OCI-LY7 (cell line): ENCODE measurements at regions not wholly inside any gene's neighbourhood (a gene's known extent, or its start where the extent isn't known, plus 50 kb on each side); places are given as distances from the start of the nearest gene placed in this dataset.

Experiments
- BruUV-seq: library from RNA; stranded (reverse); fragments of 400-500 nt; replicated peaks from 2 replicates; lab custom pipeline; 2021; lab: Mats Ljungman, UMichigan
- CTCF ChIA-PET: fragments of 300-600 bp; sonication (Branson Sonifier 250); formaldehyde crosslinking; loops from one replicate; lab custom pipeline; 2022; ENCODE audit warnings: antibody characterized with exemption; ENCODE audit not compliant: unreplicated experiment; lab: Charles Lee
- POLR2A ChIA-PET: fragments of 300-600 bp; sonication (Branson Sonifier 250); formaldehyde crosslinking; loops from one replicate; lab custom pipeline; 2022; ENCODE audit warnings: antibody characterized with exemption; lab: Charles Lee
- DNase-seq: peaks from one replicate; pipeline ENCODE4 v3.0.0-alpha.2; 2015; ENCODE audit warnings: low spot score
- H2AFZ ChIP-seq: fragments of 200-600 bp; sonication (generic), shearing (Covaris generic); 2 replicates; pipeline ENCODE4 v1.6.1; 2014; ENCODE audit warnings: mild to moderate bottlenecking, antibody characterized with exemption, low read length, moderate library complexity
- H3K27ac ChIP-seq: fragments of 200-600 bp; sonication (generic); 2 replicates; pipeline ENCODE4 v1.5.1; 2014; ENCODE audit warnings: mixed run types, low read depth, mild to moderate bottlenecking, moderate library complexity, low read length, inconsistent platforms; ENCODE audit not compliant: poor library complexity, severe bottlenecking
- H3K36me3 ChIP-seq: fragments of 200-600 bp; sonication (generic); 2 replicates; pipeline ENCODE4 v1.6.1; 2014; ENCODE audit warnings: mild to moderate bottlenecking, antibody characterized with exemption, low read length, moderate library complexity, mixed read lengths; ENCODE audit not compliant: insufficient read depth
- H3K4me1 ChIP-seq: fragments of 200-600 bp; sonication (generic); 2 replicates; pipeline ENCODE4 v1.5.1; 2014; ENCODE audit warnings: mild to moderate bottlenecking, low read length; ENCODE audit not compliant: insufficient read depth, poor library complexity, severe bottlenecking
- H3K4me2 ChIP-seq: fragments of 200-600 bp; sonication (generic); 2 replicates; pipeline ENCODE4 v1.6.1; 2014; ENCODE audit warnings: mild to moderate bottlenecking, low read length
- H3K4me3 ChIP-seq: fragments of 200-600 bp; sonication (generic); 2 replicates; pipeline ENCODE4 v1.5.1; 2014; ENCODE audit warnings: mild to moderate bottlenecking, low read depth, low read length; ENCODE audit not compliant: poor library complexity, severe bottlenecking
- H3K79me2 ChIP-seq: fragments of 200-600 bp; sonication (generic); 2 replicates; pipeline ENCODE4 v1.6.1; 2016; ENCODE audit warnings: low read depth, mild to moderate bottlenecking, low read length, moderate library complexity, mixed read lengths; ENCODE audit not compliant: insufficient read depth
- H3K9me2 ChIP-seq: fragments of 200-600 bp; sonication (generic); 2 replicates; pipeline ENCODE4 v1.6.1; 2016; ENCODE audit warnings: mild to moderate bottlenecking, low read length, mixed read lengths; ENCODE audit not compliant: insufficient read depth
- H3K9me3 ChIP-seq: fragments of 200-600 bp; sonication (generic); 2 replicates; pipeline ENCODE4 v1.6.1; 2014; ENCODE audit warnings: mild to moderate bottlenecking, mixed run types, low read length, mixed read lengths
- H4K20me1 ChIP-seq: fragments of 200-600 bp; sonication (generic); 2 replicates; pipeline ENCODE4 v1.6.1; 2014; ENCODE audit warnings: mild to moderate bottlenecking, antibody characterized with exemption, low read length, moderate library complexity, mixed read lengths; ENCODE audit not compliant: insufficient read depth
- EZH2phosphoT487 ChIP-seq: fragments of 200-600 bp; sonication (generic); IDR thresholded peaks from 2 replicates; pipeline ENCODE4 v1.6.1; 2018; ENCODE audit warnings: low read depth, borderline replicate concordance, mild to moderate bottlenecking, mixed run types, antibody characterized with exemption, low read length, moderate library complexity, mixed read lengths
- intact Hi-C: fragments of 100-400 bp; cut with micrococcal nuclease; formaldehyde crosslinking; loops from one replicate; pipeline ENCODE4 v1.10.0; 2022; ENCODE audit not compliant: unreplicated experiment
- TF ChIP-seq, protein P1 (sequence below): fragments of 200-600 bp; sonication (generic); conservative IDR thresholded peaks from 2 replicates; pipeline ENCODE4 v1.5.1; 2014; ENCODE audit warnings: mild to moderate bottlenecking, antibody characterized with exemption, low read length, moderate library complexity, mixed read lengths

DNA sequence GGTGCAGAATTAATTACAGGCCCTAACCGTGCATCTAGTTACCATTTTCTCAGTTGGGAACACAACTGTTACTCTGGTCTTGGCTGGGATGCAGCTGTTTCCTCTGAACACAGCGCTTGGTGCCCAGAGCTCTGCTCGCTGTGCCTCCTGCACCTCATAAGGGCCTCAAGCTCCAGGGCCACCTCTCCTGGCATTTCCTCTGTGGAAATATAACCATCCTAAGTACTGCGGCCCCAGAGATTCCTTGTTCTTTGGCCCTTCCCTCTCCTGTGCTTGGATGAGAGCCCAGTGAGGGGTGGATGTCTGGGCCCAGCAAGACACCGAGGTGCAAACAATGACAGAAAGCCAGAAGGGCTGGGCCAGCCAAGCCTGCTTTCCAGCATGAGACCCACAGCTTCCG lies 169.9 kb upstream of the CST7 start:
- no peak overlapping the region for H3K4me3 ChIP-seq
- H3K9me3 ChIP-seq: peaks cover 4% of the 10 kb centered on the region; the same call in 1 of the 2 replicates
- H3K27ac ChIP-seq: no peak overlapping the region
- H3K4me2 ChIP-seq: no peak overlapping the region
- no peak for TF ChIP-seq EZH2phosphoT487
- TF ChIP-seq, protein P1, sequence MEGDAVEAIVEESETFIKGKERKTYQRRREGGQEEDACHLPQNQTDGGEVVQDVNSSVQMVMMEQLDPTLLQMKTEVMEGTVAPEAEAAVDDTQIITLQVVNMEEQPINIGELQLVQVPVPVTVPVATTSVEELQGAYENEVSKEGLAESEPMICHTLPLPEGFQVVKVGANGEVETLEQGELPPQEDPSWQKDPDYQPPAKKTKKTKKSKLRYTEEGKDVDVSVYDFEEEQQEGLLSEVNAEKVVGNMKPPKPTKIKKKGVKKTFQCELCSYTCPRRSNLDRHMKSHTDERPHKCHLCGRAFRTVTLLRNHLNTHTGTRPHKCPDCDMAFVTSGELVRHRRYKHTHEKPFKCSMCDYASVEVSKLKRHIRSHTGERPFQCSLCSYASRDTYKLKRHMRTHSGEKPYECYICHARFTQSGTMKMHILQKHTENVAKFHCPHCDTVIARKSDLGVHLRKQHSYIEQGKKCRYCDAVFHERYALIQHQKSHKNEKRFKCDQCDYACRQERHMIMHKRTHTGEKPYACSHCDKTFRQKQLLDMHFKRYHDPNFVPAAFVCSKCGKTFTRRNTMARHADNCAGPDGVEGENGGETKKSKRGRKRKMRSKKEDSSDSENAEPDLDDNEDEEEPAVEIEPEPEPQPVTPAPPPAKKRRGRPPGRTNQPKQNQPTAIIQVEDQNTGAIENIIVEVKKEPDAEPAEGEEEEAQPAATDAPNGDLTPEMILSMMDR: no peak
- H2AFZ ChIP-seq: no peak overlapping the region
- no peaks in the 10 kb centered on the region for H4K20me1 ChIP-seq
- ChIA-PET CTCF (interaction anchor here (0.5 kb wide), 1 partner anchor 274 kb away, joined by 3 read pairs; no protein-coding TSS in a partner anchor), POLR2A (no interaction called here)
- no peaks in the 10 kb centered on the region for H3K4me1 ChIP-seq
- no TSS peak for BruUV-seq
- H3K9me2 ChIP-seq: no peaks in the 10 kb centered on the region
- no peaks in the 10 kb centered on the region for H3K36me3 ChIP-seq
- intact Hi-C loops: no loop called here
- no peak for DNase-seq
- H3K79me2 ChIP-seq: no peaks in the 10 kb centered on the region

DNA sequence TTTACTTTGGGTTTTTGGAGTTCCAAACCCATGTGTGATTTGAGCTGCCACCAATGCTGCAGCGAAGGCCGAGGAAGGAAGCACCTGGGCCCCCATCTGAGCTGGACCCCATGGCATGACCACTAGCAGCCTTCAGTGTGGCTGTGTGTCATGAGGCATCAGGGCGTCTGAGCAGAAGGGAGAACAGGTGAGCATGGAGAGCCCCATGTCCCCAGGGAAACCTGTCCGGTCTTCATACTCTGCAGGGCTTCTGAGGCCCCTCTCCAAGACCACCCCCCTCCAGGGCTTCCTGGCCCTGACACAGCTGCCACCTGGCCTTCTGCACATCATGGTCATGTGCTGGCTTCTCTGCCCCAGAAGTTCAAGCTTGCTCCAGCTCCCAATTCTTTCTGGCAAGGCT lies 169.1 kb upstream of the CST7 start:
- H3K4me1 ChIP-seq: peaks cover 6% of the 10 kb centered on the region
- no peaks in the 10 kb centered on the region for H3K36me3 ChIP-seq
- no peak overlapping the region for H3K4me2 ChIP-seq
- no peak overlapping the region for H3K27ac ChIP-seq
- no TSS peak for BruUV-seq
- H4K20me1 ChIP-seq: no peaks in the 10 kb centered on the region
- no peak overlapping the region for H2AFZ ChIP-seq
- H3K9me3 ChIP-seq: peaks cover 4% of the 10 kb centered on the region; the same call in 1 of the 2 replicates
- no peaks in the 10 kb centered on the region for H3K9me2 ChIP-seq
- H3K4me3 ChIP-seq: no peak overlapping the region
- no peaks in the 10 kb centered on the region for H3K79me2 ChIP-seq
- intact Hi-C loops: loop anchor here (5.0 to 10.0 kb wide), 2 partner anchors 83 to 245 kb away; no protein-coding TSS in a partner anchor
- no peak for TF ChIP-seq EZH2phosphoT487
- TF ChIP-seq, protein P1: no peak
- ChIA-PET POLR2A (interaction anchor here (0.5 to 0.6 kb wide), 2 partner anchors 175 to 385 kb away, joined by 3 to 4 read pairs; no protein-coding TSS in a partner anchor), CTCF (no interaction called here)
- no peak for DNase-seq

DNA sequence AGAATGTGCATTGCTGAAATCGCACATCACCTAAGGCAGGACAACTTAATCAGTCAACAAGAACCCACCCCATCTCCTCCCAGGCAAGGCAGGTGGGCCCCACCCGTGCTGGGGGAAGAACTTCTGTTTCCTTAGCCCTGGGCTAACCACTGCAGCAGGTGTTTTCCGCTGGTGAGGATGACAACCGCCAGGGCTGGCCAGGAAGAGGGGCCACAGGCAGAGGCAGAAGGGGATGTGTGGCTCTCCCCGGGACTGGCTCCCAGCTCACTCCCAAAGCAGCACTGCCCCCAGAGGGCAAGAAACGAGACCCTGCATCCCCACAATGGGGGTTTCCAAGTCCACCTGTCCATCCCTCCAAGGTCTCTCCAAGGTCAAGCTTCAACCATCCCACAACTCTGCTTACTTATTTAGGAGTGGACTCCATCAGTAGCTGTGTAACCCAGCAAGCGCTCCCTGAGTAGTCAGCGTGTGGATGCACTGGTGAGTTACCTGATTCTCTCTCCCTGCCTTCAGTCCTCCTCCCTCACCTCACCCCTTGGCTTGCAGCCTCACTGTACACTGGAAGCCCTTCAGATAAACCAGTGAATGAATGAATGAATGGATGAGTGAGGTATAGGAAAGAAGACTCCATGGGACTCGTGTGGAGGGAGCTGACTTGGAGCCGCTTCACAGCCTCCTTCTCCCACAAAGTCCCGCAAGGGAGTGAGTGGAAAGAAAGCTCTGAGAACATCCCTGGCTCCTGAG lies 168.2 kb upstream of the CST7 start:
- TF ChIP-seq, protein P1: no peak
- TF ChIP-seq EZH2phosphoT487: no peak
- ChIA-PET CTCF (interaction anchor here (0.6 kb wide), 1 partner anchor 89 kb away, joined by 3 read pairs; no protein-coding TSS in a partner anchor), POLR2A (interaction anchor here (0.5 to 0.6 kb wide), 2 partner anchors 164 to 384 kb away, joined by 4 to 5 read pairs; no protein-coding TSS in a partner anchor)
- no peak overlapping the region for H3K4me2 ChIP-seq
- no peak overlapping the region for H3K4me3 ChIP-seq
- H3K36me3 ChIP-seq: no peaks in the 10 kb centered on the region
- H4K20me1 ChIP-seq: no peaks in the 10 kb centered on the region
- BruUV-seq: no TSS peak
- no peaks in the 10 kb centered on the region for H3K9me3 ChIP-seq
- no peak overlapping the region for H3K27ac ChIP-seq
- no peak overlapping the region for H2AFZ ChIP-seq
- intact Hi-C loops: loop anchor here (5.0 to 10.0 kb wide), 2 partner anchors 84 to 246 kb away; no protein-coding TSS in a partner anchor
- no peaks in the 10 kb centered on the region for H3K9me2 ChIP-seq
- no peaks in the 10 kb centered on the region for H3K79me2 ChIP-seq
- peak; percentile 24 for DNase-seq
- H3K4me1 ChIP-seq: peaks cover 7% of the 10 kb centered on the region
